GM12874 (cell line): ENCODE measurements at regions not wholly inside any gene's neighbourhood (a gene's known extent, or its start where the extent isn't known, plus 50 kb on each side); places are given as distances from the start of the nearest gene placed in this dataset.

Experiments
- CTCF ChIP-seq: IDR thresholded peaks from 2 replicates; pipeline ENCODE4 v1.5.1; 2011; ENCODE audit warnings: low read depth, mild to moderate bottlenecking, control low read depth, low read length, moderate library complexity; ENCODE audit not compliant: insufficient read depth

- no peak for TF ChIP-seq CTCF
Measured at GRCh38 chr9:79273311-79273710, 298.5 kb upstream of the TLE4 start.

GRCh38 chr9:79279356-79279755 lies 292.4 kb upstream of the TLE4 start:
- TF ChIP-seq CTCF = no peak

DNA sequence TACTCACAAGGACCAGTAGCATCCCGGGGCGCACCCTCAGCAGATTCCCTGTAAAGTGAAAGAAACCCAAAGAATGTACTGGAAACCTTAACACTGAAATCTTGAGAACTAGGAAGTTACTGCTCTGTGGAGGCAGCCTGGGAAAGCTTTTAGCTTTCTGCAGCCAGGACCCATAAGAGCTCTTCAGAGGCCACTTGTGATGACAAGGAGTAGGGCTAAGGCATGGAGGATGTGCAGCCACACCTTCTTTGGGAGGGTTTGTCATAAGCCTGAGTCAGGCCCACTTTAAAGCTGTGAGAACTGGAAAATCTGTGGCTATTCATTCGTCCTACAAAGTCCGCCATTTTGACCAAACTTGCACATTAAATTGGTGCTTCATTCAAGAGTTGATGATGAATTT lies 291.1 kb upstream of the TLE4 start:
- no peak for TF ChIP-seq CTCF

- TF ChIP-seq CTCF = no peak
Measured at GRCh38 chr9:79284081-79284480, 287.7 kb upstream of the TLE4 start.

DNA sequence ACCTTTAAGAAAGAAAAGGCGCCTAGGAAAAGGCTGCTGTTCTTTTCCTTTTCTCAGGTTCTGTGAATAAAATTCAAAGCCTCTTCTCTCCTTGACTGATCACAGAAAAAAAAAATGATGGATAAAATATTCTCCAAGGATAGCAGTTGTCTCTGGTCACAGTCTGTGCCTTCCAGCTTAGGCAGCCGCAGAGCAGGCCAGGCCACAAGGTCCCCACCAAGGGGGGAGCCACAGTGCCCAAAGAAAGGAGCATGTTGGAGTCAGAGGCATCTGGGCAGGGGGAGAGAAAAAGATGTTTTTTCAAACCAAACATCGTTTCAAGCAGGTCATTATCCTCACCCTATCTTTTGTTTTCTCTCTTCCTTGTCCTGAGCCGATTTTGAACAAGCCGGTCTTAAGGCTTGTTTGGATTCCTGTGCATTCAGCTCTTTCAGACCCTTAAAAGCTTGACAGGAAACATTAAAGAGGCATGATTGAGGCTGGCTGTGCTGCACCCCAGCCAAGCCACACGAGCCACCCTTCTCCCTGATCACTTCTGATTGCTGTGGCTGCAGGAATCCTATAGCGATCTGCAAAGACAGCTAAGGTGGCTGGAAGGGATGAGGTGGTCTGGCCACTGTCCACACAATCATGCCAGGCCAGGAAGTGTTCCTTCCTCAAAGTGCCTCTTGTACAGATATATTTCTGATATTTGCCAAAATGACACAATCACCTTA lies 284.6 kb upstream of the TLE4 start:
- no peak for TF ChIP-seq CTCF

GRCh38 chr9:79287708-79288290 lies 284.0 kb upstream of the TLE4 start:
- no peak for TF ChIP-seq CTCF

GRCh38 chr9:79289856-79290255 lies 281.9 kb upstream of the TLE4 start:
- no peak for TF ChIP-seq CTCF
